A549 (cell line): ENCODE measurements at regions not wholly inside any gene's neighbourhood (a gene's known extent, or its start where the extent isn't known, plus 50 kb on each side); places are given as distances from the start of the nearest gene placed in this dataset.

Experiments used
- GATA3 ChIP-seq: IDR thresholded peaks from 2 replicates; pipeline ENCODE4 v1.6.1; 2012; ENCODE audit warnings: borderline replicate concordance
- JUNB ChIP-seq: fragments of >200 bp; sonication (Bioruptor Twin); formaldehyde crosslinking; IDR thresholded peaks from 2 replicates; pipeline ENCODE4 v1.6.1; 2016
- MAFK ChIP-seq: fragments of 450-650 bp; IDR thresholded peaks from 2 replicates; pipeline ENCODE4 v1.6.1; 2014; ENCODE audit not compliant: partially characterized antibody
- POLR2A ChIP-seq: IDR thresholded peaks from 2 replicates; pipeline ENCODE4 v1.6.1; 2012; ENCODE audit warnings: mild to moderate bottlenecking, low read length
- ZFP36 ChIP-seq: fragments of 450-650 bp; IDR thresholded peaks from 2 replicates; pipeline ENCODE4 v1.6.1; 2014; ENCODE audit warnings: borderline replicate concordance; ENCODE audit not compliant: partially characterized antibody
- TF ChIP-seq, protein P1 (sequence below): fragments of >200 bp; sonication (Bioruptor Twin); formaldehyde crosslinking; IDR thresholded peaks from 3 replicates; pipeline ENCODE4 v1.5.1; 2016
- TF ChIP-seq, protein P2 (sequence below): fragments of >200 bp; sonication (Bioruptor Twin); formaldehyde crosslinking; IDR thresholded peaks from 3 replicates; pipeline ENCODE4 v1.6.1; 2016

DNA sequence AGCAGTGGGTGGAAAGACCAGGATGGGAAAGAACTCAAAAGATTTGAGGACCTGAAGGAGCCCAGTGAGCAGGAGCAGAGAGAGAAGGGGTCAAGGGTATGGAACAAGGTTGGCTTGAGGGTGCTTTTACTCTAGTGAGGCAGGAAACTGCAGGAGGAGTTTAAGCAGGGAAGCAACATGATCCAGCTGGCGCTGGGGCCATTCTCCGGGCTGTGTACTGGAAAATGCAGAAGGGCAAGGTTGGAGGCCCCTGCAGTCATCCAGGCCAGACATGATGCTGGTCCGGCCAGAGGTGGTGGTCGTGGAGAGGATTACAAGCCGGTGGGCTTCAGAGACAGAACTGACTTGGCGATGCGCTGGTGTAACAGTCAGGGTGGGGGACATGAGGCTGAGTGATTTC, 81.8 kb downstream of the LSM3 start:
- no peak for TF ChIP-seq GATA3
- TF ChIP-seq, protein P1, sequence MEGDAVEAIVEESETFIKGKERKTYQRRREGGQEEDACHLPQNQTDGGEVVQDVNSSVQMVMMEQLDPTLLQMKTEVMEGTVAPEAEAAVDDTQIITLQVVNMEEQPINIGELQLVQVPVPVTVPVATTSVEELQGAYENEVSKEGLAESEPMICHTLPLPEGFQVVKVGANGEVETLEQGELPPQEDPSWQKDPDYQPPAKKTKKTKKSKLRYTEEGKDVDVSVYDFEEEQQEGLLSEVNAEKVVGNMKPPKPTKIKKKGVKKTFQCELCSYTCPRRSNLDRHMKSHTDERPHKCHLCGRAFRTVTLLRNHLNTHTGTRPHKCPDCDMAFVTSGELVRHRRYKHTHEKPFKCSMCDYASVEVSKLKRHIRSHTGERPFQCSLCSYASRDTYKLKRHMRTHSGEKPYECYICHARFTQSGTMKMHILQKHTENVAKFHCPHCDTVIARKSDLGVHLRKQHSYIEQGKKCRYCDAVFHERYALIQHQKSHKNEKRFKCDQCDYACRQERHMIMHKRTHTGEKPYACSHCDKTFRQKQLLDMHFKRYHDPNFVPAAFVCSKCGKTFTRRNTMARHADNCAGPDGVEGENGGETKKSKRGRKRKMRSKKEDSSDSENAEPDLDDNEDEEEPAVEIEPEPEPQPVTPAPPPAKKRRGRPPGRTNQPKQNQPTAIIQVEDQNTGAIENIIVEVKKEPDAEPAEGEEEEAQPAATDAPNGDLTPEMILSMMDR, result no peak
- no peak for TF ChIP-seq MAFK
- TF ChIP-seq ZFP36, result no peak
- no peak for TF ChIP-seq POLR2A
- TF ChIP-seq, protein P2, sequence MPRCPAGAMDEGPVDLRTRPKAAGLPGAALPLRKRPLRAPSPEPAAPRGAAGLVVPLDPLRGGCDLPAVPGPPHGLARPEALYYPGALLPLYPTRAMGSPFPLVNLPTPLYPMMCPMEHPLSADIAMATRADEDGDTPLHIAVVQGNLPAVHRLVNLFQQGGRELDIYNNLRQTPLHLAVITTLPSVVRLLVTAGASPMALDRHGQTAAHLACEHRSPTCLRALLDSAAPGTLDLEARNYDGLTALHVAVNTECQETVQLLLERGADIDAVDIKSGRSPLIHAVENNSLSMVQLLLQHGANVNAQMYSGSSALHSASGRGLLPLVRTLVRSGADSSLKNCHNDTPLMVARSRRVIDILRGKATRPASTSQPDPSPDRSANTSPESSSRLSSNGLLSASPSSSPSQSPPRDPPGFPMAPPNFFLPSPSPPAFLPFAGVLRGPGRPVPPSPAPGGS, result no peak
- no peak for TF ChIP-seq JUNB
